GM21786 (cell line): ENCODE measurements at regions not wholly inside any gene's neighbourhood (a gene's known extent, or its start where the extent isn't known, plus 50 kb on each side); places are given as distances from the start of the nearest gene placed in this dataset.

Experiments used
- ATAC-seq: cut with Tn5 transposase; IDR thresholded peaks from one replicate; pipeline ENCODE4 v1.9.1; 2021; ENCODE audit not compliant: unreplicated experiment

DNA sequence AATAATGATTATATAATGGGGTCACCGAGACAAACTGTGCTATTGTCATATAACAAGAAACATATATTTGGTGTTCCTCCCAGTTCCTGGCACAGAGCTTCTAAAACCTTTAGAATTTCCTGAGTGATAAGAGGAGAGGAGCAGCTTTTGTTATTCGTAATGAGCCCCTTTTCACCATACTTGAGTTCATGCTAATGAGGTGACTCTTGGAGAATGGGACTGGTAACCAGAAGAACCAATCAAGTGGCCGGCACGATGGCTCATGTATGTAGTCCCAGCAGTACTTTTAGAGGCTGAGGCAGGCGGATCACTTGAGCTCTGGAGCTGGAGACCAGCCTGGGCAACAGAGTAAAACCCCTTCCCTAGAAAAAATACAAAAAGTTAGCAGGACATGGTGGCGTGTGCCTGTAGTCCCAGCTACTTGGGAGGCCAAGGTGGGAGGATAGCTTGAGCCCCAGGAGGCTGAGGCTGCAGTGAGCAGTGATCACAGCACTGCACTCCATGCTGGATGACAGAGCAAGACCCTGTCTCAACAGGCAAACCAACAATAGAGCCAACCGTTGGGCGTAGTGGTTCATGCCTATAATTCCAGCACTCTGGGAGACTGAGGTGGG, 62.7 kb upstream of the FTH1 start:
- ATAC-seq = no peak

DNA sequence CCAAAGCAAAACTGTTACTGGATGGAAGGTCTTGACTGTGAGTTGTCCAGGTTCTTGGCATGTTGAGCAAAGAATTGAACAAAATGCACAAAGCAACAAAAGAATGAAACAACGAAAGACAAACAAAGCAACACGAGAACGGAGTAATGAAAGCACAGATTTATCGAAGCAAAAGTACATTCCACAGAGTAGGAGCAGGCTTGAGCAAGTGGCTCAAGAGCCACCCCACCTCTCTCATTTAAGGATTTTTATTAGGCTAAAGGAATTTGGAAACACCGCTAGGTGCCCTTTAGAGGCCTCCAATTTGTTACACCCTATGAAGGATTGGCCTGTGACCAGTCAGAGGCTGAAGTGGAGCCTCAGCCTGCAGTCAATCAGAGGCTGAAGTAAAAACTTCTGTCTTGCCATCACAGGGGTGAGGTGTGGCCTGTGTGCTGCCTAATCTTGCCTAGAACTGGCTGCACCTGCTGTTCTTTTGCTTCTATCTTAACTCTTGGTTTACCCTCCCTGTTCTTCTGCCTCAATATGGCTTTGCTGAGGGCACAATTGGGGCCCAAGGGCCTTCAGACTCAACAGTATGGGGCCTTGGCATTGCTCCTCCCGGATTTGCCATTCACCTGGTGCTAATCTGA, 59.4 kb upstream of the FTH1 start:
- no peak for ATAC-seq

DNA sequence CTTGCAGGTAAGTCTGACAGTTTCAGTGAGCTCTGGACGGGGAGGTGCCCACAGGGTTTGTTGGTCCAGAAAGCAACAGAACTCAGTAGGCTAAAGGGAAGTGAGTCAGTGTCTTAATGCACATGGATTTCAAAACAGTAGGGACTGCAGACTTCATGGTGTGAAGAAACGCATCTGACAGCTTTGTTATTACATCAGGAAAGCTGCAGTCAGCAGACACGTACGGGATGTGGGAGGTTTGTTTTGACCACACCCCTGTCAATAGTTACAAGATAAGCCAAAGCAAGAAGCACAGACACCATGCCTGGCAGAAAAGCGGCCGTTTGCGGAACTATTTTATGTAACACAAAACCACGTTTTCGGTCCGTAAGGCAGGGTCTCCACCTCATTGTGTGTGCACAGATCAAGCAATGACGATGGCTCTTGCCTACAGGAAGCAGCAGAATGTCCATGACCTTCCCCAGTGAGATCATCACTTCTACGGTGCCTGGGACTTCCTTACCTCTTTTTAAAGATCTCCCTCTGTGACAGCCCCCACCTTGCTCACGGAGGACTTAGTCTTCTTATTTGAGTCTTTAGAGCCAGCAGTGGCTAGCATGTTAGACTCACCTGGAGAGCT, 58.2 kb upstream of the FTH1 start:
- peak; percentile 86 for ATAC-seq

DNA sequence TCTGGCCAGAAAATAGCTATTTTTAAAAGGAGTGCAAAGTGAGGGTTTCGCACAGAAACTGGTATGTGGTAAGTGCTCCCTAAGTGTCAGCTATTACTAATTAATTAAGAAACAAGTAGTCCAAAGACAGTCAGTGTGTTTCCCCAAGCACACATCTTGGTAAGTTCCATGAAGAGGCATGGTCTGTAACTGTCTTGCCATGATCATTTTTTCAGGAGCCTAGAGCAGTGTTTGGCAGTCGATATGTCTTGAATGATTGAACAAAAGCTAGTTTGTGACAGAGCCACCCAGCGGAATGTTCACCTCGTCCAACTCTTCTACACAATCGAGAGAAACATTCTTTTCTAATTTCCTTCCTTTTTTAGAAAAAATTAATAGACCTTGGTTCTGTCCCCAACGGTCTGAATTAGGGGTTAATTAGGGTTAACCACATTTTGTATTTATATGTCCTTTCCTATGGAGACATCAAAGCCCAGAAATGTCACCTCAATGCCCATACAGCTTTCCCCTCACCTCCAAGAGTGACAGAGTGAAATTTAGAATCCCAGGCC, 57.6 kb upstream of the FTH1 start:
- no peak for ATAC-seq

DNA sequence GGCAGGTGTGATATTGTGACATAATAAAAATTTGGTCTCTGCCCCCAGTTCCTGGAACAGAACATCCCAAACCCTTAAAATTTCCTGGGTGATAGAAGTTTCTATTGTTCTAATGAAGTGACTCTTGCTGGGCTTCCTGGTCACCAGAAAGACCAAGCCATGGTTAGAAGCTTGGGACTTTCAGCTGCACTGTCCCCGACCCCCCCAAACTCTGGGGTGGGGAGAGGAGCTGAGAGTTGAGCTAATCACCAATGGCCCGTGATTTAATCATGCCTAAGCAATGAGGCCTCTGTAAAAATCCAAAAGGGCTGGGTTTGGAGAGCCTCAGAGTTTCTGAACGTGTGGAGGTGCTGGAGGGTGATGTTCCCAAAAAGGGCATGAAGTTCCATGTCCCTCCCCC, 54.8 kb upstream of the FTH1 start:
- no peak for ATAC-seq

DNA sequence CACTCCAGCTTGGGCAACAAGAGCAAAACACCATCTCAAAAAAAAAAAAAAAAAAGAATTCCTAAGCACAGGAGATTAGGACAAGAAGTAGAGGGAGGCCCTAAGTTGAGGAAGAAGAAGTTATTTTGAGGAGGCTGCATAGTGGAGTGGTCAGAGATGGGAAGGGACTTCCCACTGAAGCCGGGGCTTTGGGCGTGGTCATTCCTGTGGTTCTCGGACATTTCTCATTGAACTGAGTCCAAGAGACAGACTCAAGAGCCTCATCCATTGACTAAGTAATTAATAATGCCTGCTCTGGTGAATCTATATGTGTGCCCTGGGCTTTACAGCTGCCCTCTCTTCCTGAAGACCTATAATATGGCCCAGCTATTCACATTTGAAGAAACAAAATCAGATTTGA, 53.2 kb upstream of the FTH1 start:
- ATAC-seq = no peak

DNA sequence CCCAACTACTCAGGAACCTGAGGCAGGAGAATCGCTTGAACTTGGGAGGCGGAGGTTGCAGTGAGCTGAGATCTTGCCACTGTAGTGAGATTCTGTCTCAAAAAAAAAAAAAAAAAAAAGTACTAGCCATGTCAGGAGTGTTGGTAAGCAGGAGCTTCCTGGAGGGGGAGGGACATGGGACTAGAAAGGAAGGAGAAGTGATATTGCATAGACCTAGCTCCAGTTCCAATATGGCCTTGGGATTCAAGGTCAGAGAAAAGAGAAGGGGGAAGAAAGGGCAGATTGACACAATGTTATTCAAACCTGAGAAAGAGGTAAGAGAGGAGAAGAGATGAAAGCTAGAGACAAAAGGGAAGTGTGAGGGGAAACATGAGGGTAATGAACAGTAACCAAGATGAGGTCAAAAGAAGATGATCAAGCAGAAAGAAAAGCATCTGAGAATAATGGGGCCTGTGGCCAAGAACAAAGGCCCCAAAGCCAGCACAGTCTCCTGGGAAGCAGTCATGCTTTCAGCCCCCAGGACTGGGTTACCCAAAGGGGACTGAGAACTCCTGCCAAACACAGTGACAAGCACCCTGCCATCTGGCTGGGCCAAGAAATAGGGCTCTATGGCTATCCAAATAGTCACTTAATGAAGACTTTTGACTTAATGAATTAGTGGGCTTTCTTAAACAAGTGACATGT, 51.7 kb upstream of the FTH1 start:
- no peak for ATAC-seq

DNA sequence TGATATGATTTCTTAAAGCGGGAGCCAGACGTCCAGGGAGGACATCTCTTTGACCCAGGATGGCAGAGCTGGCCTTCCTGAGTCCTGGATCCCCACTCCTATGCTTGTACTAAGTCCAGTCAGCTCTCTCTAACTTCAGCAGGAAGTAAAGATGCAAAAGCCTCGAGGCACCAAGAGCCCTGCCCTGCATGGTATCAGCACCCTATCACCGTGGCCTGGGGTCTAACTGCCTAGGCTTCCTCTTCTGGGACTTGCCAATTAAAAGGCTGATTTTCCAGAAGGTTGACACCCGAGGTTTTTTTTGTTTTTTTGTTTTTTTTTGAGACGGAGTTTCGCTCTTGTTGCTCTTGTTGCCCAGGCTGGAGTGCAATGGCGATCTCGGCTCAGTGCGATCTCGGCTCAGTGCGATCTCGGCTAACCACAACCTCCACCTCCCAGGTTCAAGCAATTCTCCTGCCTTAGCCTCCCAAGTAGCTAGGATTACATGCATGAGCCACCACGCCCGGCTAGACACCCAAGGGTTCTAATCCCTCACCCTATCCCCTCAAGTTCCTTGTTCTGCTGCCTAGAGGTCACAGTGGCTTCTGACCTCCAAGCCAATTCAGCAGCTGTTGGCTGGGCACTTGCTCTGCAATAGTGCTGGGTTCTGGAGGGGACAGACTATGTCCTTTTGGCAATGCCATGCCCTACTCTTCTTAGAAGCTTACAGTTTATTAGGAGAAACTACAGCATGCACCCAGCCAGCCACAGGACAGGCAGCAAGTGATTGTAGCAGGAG, 50.6 kb upstream of the FTH1 start:
- ATAC-seq = no peak
